ENCODE measurements at regions not wholly inside any gene's neighbourhood (a gene's known extent, or its start where the extent isn't known, plus 50 kb on each side); places are given as distances from the start of the nearest gene placed in this dataset.

DNA sequence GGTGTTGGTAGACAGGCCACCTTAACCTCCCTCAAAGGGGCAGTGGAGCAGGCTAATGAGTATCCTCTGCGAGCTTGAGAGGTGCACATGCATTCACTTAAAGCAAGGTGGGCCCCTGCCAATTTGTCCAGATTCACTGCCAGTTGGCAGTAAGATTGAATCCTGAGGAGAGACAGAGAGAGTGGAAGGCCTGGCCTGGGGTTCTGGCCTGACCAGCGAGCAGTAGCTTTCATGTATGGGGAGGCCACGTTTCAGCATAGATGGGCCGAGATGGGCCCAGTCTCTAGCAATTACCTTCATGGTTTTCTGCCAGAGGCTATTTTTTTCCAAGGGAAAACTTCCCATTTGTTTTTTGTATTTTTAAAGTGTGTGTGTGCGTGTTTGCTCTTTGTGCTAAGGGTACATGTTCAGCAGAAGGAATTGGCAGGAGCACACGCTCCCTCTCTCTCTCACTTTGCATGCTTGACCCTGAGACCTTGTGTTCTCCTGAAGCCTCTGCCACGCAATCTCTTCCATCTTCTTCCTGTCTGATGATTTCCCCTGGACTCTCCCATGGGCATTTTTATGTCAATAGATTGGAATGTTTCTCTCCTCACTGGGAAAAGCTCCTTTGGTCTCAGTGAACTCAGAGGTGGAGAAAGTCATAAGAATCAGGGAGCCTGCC lies 215.8 kb upstream of the SFRP2 start:
- POLR2A ChIA-PET (ENCODE audit: partially characterized antibody) = no interaction called here
- H3K9me3 Mint-ChIP-seq = no peaks in the 10 kb centered on the region
- Histone ChIP-seq H3K36me3 (ENCODE audit: insufficient read depth, low read length) (no peaks in the 10 kb centered on the region), H3K9me3 (ENCODE audit: control insufficient read depth in 1 of 2, low read length in 2 of 2) (no peaks in the 10 kb centered on the region), H3K4me3 (ENCODE audit: low read length in 2 of 2) (no peak overlapping the region), H3K27ac (ENCODE audit: low read depth, low read length) (no peak overlapping the region), H3K27me3 (ENCODE audit: insufficient read depth, low read length) (no peaks in the 10 kb centered on the region), H3K4me1 (ENCODE audit: insufficient read depth, low read length) (no peaks in the 10 kb centered on the region)
- CTCF ChIA-PET (ENCODE audit: partially characterized antibody) = no interaction called here
- no peak overlapping the region for H3K4me3 Mint-ChIP-seq
- DNase-seq = no peak
- no peaks in the 10 kb centered on the region for H3K4me1 Mint-ChIP-seq
- H3K27me3 Mint-ChIP-seq = peaks cover 7 to 9% of the 10 kb centered on the region in 2 donors
- H3K27ac Mint-ChIP-seq = peak overlapping the region in 1 of 7 donors; percentile 7
- no peaks in the 10 kb centered on the region for H3K36me3 Mint-ChIP-seq
- intact Hi-C loops (cut with micrococcal nuclease) = no loop called here

DNA sequence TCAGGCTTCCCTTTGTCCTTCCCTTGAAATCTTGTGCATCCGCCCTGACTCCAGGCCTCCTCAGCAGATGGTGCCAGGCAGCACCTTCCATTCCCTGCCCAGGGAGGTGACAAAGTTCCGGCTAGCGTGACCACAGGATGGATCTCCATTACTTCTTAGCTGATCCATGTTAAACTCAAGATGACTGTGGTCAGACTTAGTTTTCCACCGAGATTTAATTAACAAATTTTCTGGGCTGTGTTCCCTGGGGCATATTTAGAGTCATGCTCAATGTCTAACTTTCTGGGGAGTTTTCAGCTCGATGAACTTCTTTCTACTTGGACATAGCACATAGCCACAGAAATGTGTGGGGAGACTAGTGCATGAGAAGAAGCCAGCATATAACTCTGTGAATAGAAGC lies 215.1 kb upstream of the SFRP2 start:
- H3K9me3 Mint-ChIP-seq = peaks cover 0 to 2% (median 0%) of the 10 kb centered on the region in 8 donors
- intact Hi-C loops (cut with micrococcal nuclease) = no loop called here
- ChIA-PET POLR2A (ENCODE audit: partially characterized antibody) (no interaction called here), CTCF (ENCODE audit: partially characterized antibody) (interaction anchor here (0.6 kb wide), 1 partner anchor 253 kb away, joined by 3 read pairs; no protein-coding TSS in a partner anchor)
- H3K27ac Mint-ChIP-seq = no peak overlapping the region
- Histone ChIP-seq H3K9me3 (ENCODE audit: control insufficient read depth in 1 of 2, low read length in 2 of 2) (no peaks in the 10 kb centered on the region), H3K4me3 (ENCODE audit: low read length in 2 of 2) (no peak overlapping the region), H3K27ac (ENCODE audit: low read depth, low read length) (no peak overlapping the region), H3K36me3 (ENCODE audit: insufficient read depth, low read length) (no peaks in the 10 kb centered on the region), H3K4me1 (ENCODE audit: insufficient read depth, low read length) (no peaks in the 10 kb centered on the region), H3K27me3 (ENCODE audit: insufficient read depth, low read length) (no peaks in the 10 kb centered on the region)
- H3K36me3 Mint-ChIP-seq = no peaks in the 10 kb centered on the region
- no peaks in the 10 kb centered on the region for H3K4me1 Mint-ChIP-seq
- no peak for DNase-seq
- no peak overlapping the region for H3K4me3 Mint-ChIP-seq
- H3K27me3 Mint-ChIP-seq = peaks cover 9% of the 10 kb centered on the region in 2 donors

DNA sequence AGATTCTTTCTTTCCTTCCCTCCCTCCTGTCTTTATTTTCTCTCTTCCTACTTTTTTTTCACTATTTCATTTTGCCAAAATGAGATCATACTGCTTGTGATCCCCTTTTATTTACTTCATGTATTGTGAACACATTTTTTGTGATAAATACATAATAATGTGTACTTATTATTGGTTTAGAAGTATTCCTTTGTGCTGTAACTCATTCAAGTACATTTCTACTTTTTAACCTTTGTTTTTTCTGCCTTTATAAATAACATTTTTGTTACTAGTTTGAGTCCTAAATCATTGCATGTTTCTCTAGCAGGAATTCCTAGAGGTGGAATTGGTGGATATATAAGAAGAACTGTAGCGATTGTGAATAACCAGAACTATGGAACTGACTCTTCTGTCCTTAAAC lies 214.5 kb upstream of the SFRP2 start:
- intact Hi-C loops (cut with micrococcal nuclease) = no loop called here
- H3K4me3 ChIP-seq (ENCODE audit: low read length in 2 of 2) = no peak overlapping the region
- Mint-ChIP-seq H3K4me1 (no peaks in the 10 kb centered on the region), H3K27me3 (peaks cover 9% of the 10 kb centered on the region in 2 donors), H3K36me3 (no peaks in the 10 kb centered on the region), H3K4me3 (no peak overlapping the region), H3K9me3 (peaks cover 0 to 3% (median 0%) of the 10 kb centered on the region in 8 donors), H3K27ac (no peak overlapping the region)
- no peak for DNase-seq
- H3K36me3 ChIP-seq (ENCODE audit: insufficient read depth, low read length) = no peaks in the 10 kb centered on the region
- ChIA-PET CTCF (ENCODE audit: partially characterized antibody) (no interaction called here), POLR2A (ENCODE audit: partially characterized antibody) (no interaction called here)
- H3K9me3 ChIP-seq (ENCODE audit: control insufficient read depth in 1 of 2, low read length in 2 of 2) = no peaks in the 10 kb centered on the region
- H3K27me3 ChIP-seq (ENCODE audit: insufficient read depth, low read length) = no peaks in the 10 kb centered on the region
- H3K4me1 ChIP-seq (ENCODE audit: insufficient read depth, low read length) = no peaks in the 10 kb centered on the region
- no peak overlapping the region for H3K27ac ChIP-seq (ENCODE audit: low read depth, low read length)

DNA sequence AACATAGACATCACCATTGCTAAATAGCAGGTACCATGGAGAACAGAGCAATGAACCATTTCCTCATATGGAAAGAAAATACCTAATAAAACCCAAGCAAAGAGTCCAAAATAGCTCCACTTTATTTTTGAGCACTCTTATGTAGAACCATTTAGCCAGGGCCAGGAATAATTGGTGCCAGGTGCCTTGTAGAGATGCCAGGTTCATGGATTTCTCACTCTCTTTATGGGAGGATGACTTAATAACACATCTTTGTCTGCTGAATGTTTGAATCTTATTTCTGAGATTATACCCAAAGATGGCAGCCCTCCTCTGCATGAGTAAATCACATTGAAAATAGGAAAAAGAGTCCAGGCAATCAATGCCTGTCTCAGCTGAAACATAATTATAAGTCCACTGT lies 212.3 kb upstream of the SFRP2 start:
- Mint-ChIP-seq H3K4me1 (no peaks in the 10 kb centered on the region), H3K4me3 (no peak overlapping the region), H3K27me3 (peaks cover 9 to 10% of the 10 kb centered on the region in 2 donors), H3K9me3 (peaks cover under 1 to 17% (median 10%) of the 10 kb centered on the region in 8 donors), H3K27ac (no peak overlapping the region), H3K36me3 (no peaks in the 10 kb centered on the region)
- H3K36me3 ChIP-seq (ENCODE audit: insufficient read depth, low read length) = no peaks in the 10 kb centered on the region
- DNase-seq = no peak
- ChIA-PET POLR2A (ENCODE audit: partially characterized antibody) (no interaction called here), CTCF (ENCODE audit: partially characterized antibody) (no interaction called here)
- intact Hi-C loops (cut with micrococcal nuclease) = no loop called here
- H3K27me3 ChIP-seq (ENCODE audit: insufficient read depth, low read length) = no peaks in the 10 kb centered on the region
- no peak overlapping the region for H3K4me3 ChIP-seq (ENCODE audit: low read length in 2 of 2)
- H3K9me3 ChIP-seq (ENCODE audit: control insufficient read depth in 1 of 2, low read length in 2 of 2) = no peaks in the 10 kb centered on the region
- no peaks in the 10 kb centered on the region for H3K4me1 ChIP-seq (ENCODE audit: insufficient read depth, low read length)
- no peak overlapping the region for H3K27ac ChIP-seq (ENCODE audit: low read depth, low read length)

DNA sequence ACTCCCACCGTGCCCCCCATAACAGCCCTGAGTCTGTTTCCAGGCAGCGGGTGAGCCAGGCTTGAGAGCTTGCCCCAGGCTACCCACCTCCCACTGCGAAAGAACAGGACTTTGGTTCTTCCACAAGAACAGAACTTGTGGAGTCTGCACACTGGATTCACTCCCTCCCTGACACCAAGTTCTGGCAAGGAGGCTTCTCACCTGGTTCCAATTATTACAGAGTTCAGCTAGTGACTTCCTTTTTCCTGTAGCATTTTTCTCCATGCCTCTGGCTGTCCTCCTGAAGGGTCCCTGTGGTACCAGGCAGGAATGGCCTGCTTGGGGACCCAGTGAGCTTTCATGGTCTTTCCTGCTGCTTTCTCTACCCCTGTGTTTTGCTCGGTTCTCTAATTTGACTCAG lies 208.6 kb upstream of the SFRP2 start:
- ChIA-PET POLR2A (ENCODE audit: partially characterized antibody) (no interaction called here), CTCF (ENCODE audit: partially characterized antibody) (no interaction called here)
- Mint-ChIP-seq H3K9me3 (peaks cover 6 to 31% (median 18%) of the 10 kb centered on the region in 8 donors), H3K27me3 (peaks cover 7 to 8% of the 10 kb centered on the region in 2 donors), H3K4me3 (no peak overlapping the region), H3K4me1 (no peaks in the 10 kb centered on the region), H3K36me3 (no peaks in the 10 kb centered on the region), H3K27ac (no peak overlapping the region)
- no peaks in the 10 kb centered on the region for H3K9me3 ChIP-seq (ENCODE audit: control insufficient read depth in 1 of 2, low read length in 2 of 2)
- no peak overlapping the region for H3K27ac ChIP-seq (ENCODE audit: low read depth, low read length)
- no peak overlapping the region for H3K4me3 ChIP-seq (ENCODE audit: low read length in 2 of 2)
- H3K36me3 ChIP-seq (ENCODE audit: insufficient read depth, low read length) = no peaks in the 10 kb centered on the region
- no peaks in the 10 kb centered on the region for H3K27me3 ChIP-seq (ENCODE audit: insufficient read depth, low read length)
- intact Hi-C loops (cut with micrococcal nuclease) = no loop called here
- no peaks in the 10 kb centered on the region for H3K4me1 ChIP-seq (ENCODE audit: insufficient read depth, low read length)
- no peak for DNase-seq

DNA sequence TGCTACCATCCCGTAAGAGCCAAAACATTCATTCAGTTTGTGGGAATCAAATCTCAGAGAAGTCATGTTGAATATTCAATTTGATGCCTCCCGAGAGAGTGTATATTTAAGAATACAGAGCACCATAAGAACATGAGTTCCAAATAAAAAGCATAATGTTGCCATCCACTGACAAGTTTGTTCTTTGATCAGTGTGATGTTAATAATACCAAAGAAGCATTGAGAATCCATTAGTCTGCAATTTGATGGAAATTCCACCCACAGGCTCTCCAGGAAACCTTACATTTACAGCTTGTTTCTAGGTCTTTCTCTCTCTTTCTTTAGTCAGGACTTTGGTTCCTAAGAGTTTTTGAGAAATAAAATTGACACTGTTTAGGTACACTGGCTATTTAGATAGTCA lies 200.6 kb upstream of the SFRP2 start:
- H3K27me3 Mint-ChIP-seq = peaks cover 6% of the 10 kb centered on the region in 2 donors
- Histone ChIP-seq H3K36me3 (ENCODE audit: insufficient read depth, low read length) (no peaks in the 10 kb centered on the region), H3K9me3 (ENCODE audit: control insufficient read depth in 1 of 2, low read length in 2 of 2) (no peaks in the 10 kb centered on the region), H3K4me1 (ENCODE audit: insufficient read depth, low read length) (no peaks in the 10 kb centered on the region), H3K4me3 (ENCODE audit: low read length in 2 of 2) (no peak overlapping the region), H3K27me3 (ENCODE audit: insufficient read depth, low read length) (no peaks in the 10 kb centered on the region), H3K27ac (ENCODE audit: low read depth, low read length) (no peak overlapping the region)
- H3K4me1 Mint-ChIP-seq = no peaks in the 10 kb centered on the region
- no peak for DNase-seq
- no peak overlapping the region for H3K4me3 Mint-ChIP-seq
- ChIA-PET CTCF (ENCODE audit: partially characterized antibody) (no interaction called here), POLR2A (ENCODE audit: partially characterized antibody) (no interaction called here)
- H3K36me3 Mint-ChIP-seq = no peaks in the 10 kb centered on the region
- H3K27ac Mint-ChIP-seq = no peak overlapping the region
- intact Hi-C loops (cut with micrococcal nuclease) = no loop called here
- H3K9me3 Mint-ChIP-seq = peaks cover 0 to 11% (median under 1%) of the 10 kb centered on the region in 8 donors

DNA sequence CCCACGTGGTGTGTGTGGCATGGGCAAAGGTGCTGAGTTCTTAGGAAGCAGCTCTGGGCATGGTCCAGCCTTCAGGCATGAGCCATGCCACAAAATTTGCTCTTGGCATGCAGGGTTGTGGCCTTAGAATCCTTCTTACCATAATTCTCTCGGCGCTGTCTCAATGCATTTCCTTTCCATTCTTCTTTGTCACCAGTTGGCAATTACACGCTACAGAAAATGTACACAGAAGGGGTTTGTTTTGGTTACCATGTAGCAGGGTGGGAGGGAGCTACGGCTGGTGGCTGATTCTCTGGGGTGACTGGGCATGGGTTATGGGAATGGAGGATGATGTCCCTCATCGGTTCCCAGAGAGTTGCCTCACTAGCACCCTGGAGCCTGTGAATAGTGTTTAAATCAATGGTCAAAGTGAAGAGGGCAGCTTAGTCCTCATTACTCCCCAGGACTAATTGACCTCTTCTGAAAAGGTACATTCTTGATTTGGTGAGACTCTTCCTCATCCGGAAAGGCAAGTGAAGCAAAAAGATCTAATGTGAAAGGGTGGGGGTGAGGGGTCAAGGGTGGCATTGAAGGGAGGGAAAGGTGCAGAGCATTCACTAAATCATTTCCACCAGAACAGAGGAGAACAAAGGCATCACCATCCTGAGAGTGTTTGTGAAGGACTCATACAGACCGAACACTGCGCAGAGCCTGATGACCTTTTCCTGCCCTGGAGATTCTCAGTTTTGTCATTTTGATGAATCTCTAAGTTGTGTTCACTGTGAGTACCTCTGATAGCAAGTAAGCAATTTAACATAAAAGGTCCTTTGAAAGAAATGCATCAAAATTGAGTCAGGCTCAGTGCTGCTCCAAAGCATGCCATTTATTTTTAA lies 199.8 kb upstream of the SFRP2 start:
- H3K27ac Mint-ChIP-seq = peak overlapping the region in 1 of 7 donors; percentile 37
- ChIA-PET CTCF (ENCODE audit: partially characterized antibody) (no interaction called here), POLR2A (ENCODE audit: partially characterized antibody) (no interaction called here)
- intact Hi-C loops (cut with micrococcal nuclease) = no loop called here
- H3K4me1 Mint-ChIP-seq = no peaks in the 10 kb centered on the region
- H3K36me3 Mint-ChIP-seq = no peaks in the 10 kb centered on the region
- no peaks in the 10 kb centered on the region for H3K4me1 ChIP-seq (ENCODE audit: insufficient read depth, low read length)
- H3K36me3 ChIP-seq (ENCODE audit: insufficient read depth, low read length) = no peaks in the 10 kb centered on the region
- H3K9me3 Mint-ChIP-seq = peaks cover 0 to 8% (median 2%) of the 10 kb centered on the region in 8 donors
- H3K27me3 ChIP-seq (ENCODE audit: insufficient read depth, low read length) = no peaks in the 10 kb centered on the region
- peaks cover 6% of the 10 kb centered on the region in 2 donors for H3K27me3 Mint-ChIP-seq
- no peaks in the 10 kb centered on the region for H3K9me3 ChIP-seq (ENCODE audit: control insufficient read depth in 1 of 2, low read length in 2 of 2)
- no peak for DNase-seq
- H3K27ac ChIP-seq (ENCODE audit: low read depth, low read length) = no peak overlapping the region
- no peak overlapping the region for H3K4me3 ChIP-seq (ENCODE audit: low read length in 2 of 2)
- H3K4me3 Mint-ChIP-seq = no peak overlapping the region
